Fibroblast of lung (primary cell): ENCODE measurements at regions not wholly inside any gene's neighbourhood (a gene's known extent, or its start where the extent isn't known, plus 50 kb on each side); places are given as distances from the start of the nearest gene placed in this dataset.

Source experiments
- EZH2 ChIP-seq: IDR thresholded peaks from 2 replicates; pipeline ENCODE4 v1.5.1; 2012; ENCODE audit warnings: low read length, control low read depth, mild to moderate bottlenecking; ENCODE audit errors: missing control alignments
- TF ChIP-seq, protein P1 (sequence below), 2 donors: IDR thresholded peaks in 1 of 2; conservative IDR thresholded peaks in 1 of 2; 1 replicate in 1 of 2; 2 replicates in 1 of 2; pipeline ENCODE4 v1.5.1; 2011 to 2012; ENCODE audit warnings: low read length in 2 of 2, control low read depth in 1 of 2, inconsistent platforms in 1 of 2, low read depth in 1 of 2, mild to moderate bottlenecking in 1 of 2

DNA sequence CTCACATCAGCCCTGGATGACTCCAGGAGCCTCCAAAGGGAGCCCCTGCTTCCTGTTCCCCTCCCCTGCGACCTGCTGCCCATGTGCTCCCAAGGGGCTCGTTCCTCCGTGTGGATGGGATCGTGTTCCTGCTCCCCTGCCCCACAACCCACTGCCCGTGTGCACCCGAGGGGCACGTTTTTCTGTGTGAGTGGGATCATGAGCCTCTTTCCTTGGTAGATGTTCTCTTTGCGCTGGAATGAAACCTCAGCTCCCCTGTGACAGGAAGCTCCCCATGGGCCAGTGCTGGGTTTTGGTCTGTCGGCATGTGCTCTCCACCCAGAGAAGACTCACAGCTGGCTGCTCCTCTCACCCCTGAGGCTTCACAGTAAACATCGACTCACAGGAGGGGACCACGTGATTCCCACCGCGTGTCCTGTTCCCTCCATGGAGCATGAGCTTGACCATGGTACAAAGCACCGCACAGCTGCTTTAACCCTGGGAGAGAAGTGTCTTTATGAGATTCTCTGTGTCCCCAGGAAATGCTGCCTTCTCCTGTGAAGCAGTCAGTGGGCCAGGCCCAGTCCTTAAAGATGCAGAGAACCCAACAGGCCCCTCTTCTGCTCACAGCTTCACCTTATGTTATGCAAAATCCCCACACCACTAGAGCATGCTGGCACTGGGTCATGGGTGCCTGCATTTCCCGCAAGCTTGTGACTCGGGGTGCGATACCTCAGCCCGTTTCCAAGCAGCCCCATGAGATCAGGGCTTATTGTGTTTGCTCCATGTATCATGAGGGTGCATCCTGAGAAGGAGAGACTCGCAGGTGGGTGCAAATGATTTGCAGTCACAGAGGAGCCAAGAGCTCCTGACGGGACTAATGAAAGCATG, 215.1 kb downstream of the ERMARD start:
- TF ChIP-seq, protein P1, sequence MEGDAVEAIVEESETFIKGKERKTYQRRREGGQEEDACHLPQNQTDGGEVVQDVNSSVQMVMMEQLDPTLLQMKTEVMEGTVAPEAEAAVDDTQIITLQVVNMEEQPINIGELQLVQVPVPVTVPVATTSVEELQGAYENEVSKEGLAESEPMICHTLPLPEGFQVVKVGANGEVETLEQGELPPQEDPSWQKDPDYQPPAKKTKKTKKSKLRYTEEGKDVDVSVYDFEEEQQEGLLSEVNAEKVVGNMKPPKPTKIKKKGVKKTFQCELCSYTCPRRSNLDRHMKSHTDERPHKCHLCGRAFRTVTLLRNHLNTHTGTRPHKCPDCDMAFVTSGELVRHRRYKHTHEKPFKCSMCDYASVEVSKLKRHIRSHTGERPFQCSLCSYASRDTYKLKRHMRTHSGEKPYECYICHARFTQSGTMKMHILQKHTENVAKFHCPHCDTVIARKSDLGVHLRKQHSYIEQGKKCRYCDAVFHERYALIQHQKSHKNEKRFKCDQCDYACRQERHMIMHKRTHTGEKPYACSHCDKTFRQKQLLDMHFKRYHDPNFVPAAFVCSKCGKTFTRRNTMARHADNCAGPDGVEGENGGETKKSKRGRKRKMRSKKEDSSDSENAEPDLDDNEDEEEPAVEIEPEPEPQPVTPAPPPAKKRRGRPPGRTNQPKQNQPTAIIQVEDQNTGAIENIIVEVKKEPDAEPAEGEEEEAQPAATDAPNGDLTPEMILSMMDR (conservative IDR thresholded peaks at IDR 0.05 in 1 of 2, IDR thresholded peaks at IDR 0.05 in 1 of 2; ENCODE audit: low read depth in 1 of 2, low read length in 2 of 2): no peak
- TF ChIP-seq EZH2: no peak
